ENCODE measurements at regions not wholly inside any gene's neighbourhood (a gene's known extent, or its start where the extent isn't known, plus 50 kb on each side); places are given as distances from the start of the nearest gene placed in this dataset.

DNA sequence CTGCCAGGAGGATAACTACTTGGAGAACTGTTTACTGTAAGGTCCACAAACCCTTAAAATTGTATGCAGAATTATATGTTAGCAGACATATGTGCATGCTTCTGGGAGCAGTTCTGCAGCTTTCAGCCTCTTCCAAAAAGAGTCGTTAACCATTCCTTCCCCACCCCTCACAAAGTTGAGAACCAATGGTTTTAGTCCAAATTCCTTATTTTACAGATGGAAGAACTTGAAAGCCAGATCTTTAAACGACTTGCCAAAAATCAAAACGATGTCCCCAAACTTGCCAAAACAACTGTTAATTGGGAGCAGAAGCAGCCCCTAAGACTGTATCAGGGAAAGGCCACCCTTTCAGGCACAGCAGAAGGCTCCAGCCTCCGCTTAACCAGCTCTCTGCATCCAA, 266.4 kb upstream of the ANKRD55 start:
- TF ChIP-seq, protein P1, sequence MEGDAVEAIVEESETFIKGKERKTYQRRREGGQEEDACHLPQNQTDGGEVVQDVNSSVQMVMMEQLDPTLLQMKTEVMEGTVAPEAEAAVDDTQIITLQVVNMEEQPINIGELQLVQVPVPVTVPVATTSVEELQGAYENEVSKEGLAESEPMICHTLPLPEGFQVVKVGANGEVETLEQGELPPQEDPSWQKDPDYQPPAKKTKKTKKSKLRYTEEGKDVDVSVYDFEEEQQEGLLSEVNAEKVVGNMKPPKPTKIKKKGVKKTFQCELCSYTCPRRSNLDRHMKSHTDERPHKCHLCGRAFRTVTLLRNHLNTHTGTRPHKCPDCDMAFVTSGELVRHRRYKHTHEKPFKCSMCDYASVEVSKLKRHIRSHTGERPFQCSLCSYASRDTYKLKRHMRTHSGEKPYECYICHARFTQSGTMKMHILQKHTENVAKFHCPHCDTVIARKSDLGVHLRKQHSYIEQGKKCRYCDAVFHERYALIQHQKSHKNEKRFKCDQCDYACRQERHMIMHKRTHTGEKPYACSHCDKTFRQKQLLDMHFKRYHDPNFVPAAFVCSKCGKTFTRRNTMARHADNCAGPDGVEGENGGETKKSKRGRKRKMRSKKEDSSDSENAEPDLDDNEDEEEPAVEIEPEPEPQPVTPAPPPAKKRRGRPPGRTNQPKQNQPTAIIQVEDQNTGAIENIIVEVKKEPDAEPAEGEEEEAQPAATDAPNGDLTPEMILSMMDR (IDR thresholded peaks at IDR 0.05): no peak
- TF ChIP-seq POLR2A (IDR thresholded peaks at IDR 0.05; ENCODE audit: low read depth): no peak
